ENCODE measurements at regions not wholly inside any gene's neighbourhood (a gene's known extent, or its start where the extent isn't known, plus 50 kb on each side); places are given as distances from the start of the nearest gene placed in this dataset.

DNA sequence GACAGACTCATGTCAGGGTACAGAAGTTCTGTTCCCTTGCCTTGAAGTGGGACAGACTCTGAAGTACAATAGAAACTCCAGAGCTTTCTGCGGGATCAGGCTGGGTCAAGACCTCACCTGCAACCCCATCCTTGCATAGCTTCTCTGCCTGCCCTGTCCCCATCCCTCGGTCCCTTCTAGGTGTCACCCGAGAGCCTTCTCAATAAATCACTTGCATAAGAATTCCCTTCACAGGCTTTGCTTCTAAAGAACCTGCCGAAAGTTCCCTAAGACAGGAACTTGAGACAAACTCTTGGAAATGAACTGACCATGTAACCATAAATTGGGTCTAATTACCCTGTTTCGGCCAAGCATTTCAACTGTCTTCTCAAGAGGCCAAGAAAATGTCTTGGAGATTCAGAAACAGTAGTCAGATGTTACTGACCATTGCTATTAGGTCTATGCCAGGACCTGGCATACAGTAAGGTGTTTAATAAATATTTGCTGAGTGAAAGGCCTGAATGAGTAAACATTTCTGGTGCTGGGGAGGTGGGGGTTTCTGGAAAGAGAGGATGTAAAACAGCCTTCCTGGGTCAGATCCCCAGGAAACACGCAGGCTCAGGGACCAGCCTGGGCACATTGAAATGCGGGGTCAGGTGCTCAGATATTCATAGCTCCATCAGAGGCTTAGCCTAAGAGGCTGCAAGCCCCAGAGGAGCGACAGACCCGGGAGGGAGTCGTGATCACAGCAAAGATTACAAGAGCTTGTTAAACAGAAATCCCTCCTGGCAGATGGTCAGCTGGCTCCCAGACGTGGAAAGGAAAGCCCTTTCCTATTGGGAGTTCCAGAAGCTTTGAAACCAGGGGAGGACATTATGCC, 226.2 kb upstream of the LHX5 start:
- DNase-seq (ENCODE audit: low spot score), result no peak
- in situ Hi-C loops (cut with MboI; ENCODE audit: low sequenced_read_pairs, unreplicated experiment), result no loop called here
- TF ChIP-seq, protein P1, sequence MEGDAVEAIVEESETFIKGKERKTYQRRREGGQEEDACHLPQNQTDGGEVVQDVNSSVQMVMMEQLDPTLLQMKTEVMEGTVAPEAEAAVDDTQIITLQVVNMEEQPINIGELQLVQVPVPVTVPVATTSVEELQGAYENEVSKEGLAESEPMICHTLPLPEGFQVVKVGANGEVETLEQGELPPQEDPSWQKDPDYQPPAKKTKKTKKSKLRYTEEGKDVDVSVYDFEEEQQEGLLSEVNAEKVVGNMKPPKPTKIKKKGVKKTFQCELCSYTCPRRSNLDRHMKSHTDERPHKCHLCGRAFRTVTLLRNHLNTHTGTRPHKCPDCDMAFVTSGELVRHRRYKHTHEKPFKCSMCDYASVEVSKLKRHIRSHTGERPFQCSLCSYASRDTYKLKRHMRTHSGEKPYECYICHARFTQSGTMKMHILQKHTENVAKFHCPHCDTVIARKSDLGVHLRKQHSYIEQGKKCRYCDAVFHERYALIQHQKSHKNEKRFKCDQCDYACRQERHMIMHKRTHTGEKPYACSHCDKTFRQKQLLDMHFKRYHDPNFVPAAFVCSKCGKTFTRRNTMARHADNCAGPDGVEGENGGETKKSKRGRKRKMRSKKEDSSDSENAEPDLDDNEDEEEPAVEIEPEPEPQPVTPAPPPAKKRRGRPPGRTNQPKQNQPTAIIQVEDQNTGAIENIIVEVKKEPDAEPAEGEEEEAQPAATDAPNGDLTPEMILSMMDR (IDR thresholded peaks at IDR 0.05; ENCODE audit: borderline replicate concordance, control extremely low read depth, extremely low read depth, insufficient read depth, missing control alignments), result no peak

DNA sequence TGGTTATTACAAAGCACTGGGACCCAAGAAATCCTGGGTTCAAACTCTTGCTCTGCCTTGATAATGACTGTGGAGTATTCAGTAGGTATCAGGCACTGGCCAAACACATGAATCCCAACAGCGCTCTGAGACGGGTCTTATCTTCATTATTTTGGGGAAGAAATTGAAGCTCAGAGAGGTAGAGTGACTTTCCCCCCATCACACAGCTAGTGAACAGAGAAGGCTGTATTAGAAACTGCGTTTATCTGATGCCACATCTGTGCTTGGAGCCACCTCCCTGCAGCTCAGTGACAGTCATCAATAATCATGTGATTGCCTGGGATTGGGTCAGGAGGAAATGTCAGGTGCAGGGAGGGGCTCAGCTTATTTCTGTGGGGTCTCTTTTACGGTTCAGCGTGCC, 225.4 kb upstream of the LHX5 start:
- TF ChIP-seq, protein P1 (IDR thresholded peaks at IDR 0.05; ENCODE audit: borderline replicate concordance, control extremely low read depth, extremely low read depth, insufficient read depth, missing control alignments), result no peak
- in situ Hi-C loops (cut with MboI; ENCODE audit: low sequenced_read_pairs, unreplicated experiment), result no loop called here

DNA sequence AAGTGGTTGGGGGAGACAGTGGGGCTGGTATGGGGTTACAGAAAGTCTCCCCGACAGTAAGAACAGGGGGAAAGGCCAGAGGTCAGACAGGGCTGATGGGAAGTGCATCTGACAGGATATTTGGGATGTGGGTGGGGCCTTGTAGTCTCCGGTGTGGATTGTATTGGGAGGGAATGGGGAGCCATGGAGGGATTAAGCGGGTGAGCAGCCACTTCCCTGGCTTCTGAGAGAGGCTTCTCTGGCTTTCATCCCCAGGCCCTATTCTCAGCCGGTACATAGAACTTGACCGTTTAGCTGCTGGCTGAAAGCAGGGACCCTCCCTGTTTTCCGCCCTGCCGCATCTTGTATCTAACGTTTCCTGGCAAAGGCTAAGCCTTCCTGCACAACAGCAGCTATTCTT, 222.0 kb upstream of the LHX5 start:
- DNase-seq (ENCODE audit: low spot score), result no peak
- in situ Hi-C loops (cut with MboI; ENCODE audit: low sequenced_read_pairs, unreplicated experiment), result no loop called here

More for the DNA sequence above, 225.4 kb upstream of the LHX5 start:
- no peak for DNase-seq (ENCODE audit: low spot score)

DNA sequence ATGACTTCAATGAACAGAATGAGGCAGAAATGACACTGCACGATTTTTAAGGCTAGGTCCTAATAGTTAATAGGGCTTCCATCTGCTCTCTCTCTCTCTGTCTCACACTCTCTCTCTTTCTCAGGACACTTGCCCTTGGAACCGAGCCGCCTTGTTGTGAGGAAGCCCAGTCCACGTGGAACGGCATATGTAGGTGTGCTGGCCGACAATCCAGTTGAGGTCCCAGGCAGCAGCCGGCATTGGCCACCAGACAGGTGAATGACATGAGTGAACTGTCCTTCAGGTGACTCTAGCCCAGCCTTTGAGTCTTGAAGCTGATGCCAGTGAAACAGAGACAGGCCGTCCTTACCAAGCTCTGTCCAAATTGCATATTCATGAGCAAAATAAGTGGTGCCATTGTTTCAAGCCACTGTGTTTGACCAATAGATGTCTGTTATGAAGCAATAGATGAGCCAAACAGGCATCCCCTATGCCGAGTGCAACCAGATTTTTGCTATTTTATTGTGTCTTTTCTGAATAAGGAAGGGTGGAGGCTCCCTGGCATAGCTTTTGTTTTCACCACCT, 217.5 kb upstream of the LHX5 start:
- no peak for DNase-seq (ENCODE audit: low spot score)
- in situ Hi-C loops (cut with MboI; ENCODE audit: low sequenced_read_pairs, unreplicated experiment), result no loop called here
- TF ChIP-seq, protein P1 (IDR thresholded peaks at IDR 0.05; ENCODE audit: borderline replicate concordance, control extremely low read depth, extremely low read depth, insufficient read depth, missing control alignments), result no peak

More for the DNA sequence above, 222.0 kb upstream of the LHX5 start:
- TF ChIP-seq, protein P1 (IDR thresholded peaks at IDR 0.05; ENCODE audit: borderline replicate concordance, control extremely low read depth, extremely low read depth, insufficient read depth, missing control alignments), result no peak

DNA sequence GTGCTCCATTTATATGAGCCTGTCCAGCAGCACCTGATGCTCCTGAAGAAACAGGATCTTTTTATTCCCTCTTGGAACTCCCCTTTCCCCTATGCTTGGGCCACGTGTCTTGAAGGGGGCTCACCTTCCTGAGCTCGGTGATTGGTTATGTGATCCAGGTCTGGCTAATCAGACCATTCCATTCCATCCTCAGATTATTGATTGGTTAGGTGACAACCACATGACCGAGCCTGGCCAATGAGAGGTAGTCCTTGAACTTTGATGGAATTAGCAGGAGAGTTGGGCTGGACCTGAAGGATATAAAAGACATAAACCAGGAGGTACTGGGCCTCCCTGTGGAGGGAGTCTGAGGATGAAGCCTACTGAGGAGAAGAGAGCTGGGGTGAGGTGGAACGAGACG, 216.6 kb upstream of the LHX5 start:
- TF ChIP-seq, protein P1 (IDR thresholded peaks at IDR 0.05; ENCODE audit: borderline replicate concordance, control extremely low read depth, extremely low read depth, insufficient read depth, missing control alignments), result no peak
- in situ Hi-C loops (cut with MboI; ENCODE audit: low sequenced_read_pairs, unreplicated experiment), result no loop called here
- DNase-seq (ENCODE audit: low spot score), result no peak

DNA sequence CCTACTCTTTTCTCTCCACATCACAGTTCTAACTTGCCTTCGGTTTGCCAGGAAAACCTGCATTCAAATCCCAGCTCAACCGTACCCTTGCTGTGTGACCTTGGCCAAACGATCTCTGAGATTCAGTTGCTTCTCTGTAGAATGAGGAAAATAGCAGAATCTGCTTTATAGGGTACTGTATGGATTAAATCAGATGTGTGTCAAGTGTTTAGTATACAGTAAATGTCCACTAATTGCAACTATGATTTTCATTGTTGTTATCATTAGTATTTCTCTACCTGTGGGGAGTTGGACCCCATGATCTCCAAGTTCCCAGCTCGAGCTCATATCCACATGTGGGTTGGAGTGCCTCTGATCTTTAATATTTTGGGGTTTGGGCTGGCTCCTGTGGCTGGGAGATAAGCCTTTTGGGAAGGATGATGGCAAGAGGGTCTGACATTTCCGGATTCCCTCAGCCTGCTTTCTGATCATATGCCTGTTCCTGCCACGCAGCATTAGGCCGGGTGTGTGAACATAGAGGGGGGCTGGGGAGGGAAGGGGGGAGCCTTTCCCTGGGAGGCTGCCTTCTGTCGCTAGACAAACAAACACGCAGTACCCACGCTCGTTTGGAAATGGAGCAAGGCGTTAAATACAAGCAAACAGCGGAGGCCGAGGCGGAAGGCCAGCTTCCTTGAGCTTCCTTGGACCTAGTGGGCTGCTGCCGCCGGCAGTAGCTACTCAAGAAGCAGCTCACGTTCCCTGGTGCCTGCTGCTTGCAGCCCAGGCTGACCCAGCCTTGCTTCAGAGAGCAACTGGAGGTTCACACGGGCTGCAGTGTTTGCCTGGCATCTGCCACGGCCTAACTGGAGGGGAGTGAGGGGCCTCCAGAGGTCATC, 213.5 kb upstream of the LHX5 start:
- TF ChIP-seq, protein P1 (IDR thresholded peaks at IDR 0.05; ENCODE audit: borderline replicate concordance, control extremely low read depth, extremely low read depth, insufficient read depth, missing control alignments), result no peak
- no peak for DNase-seq (ENCODE audit: low spot score)
- in situ Hi-C loops (cut with MboI; ENCODE audit: low sequenced_read_pairs, unreplicated experiment), result no loop called here

All from GM13976 (cell line).